CD4-positive, alpha-beta T cell treated with Interleukin-6 for 4 hours (primary cell): ENCODE measurements at regions not wholly inside any gene's neighbourhood (a gene's known extent, or its start where the extent isn't known, plus 50 kb on each side); places are given as distances from the start of the nearest gene placed in this dataset.
"Not testable (repeated sequence)": the region's sequence is repeated elsewhere in the genome, so short reads cannot be mapped to it uniquely, and the experiment has no call there.

Source experiments
- DNase-seq: peaks from one replicate; pipeline ENCODE4 v3.0.0-alpha.2; 2020; ENCODE audit warnings: mixed read lengths

DNA sequence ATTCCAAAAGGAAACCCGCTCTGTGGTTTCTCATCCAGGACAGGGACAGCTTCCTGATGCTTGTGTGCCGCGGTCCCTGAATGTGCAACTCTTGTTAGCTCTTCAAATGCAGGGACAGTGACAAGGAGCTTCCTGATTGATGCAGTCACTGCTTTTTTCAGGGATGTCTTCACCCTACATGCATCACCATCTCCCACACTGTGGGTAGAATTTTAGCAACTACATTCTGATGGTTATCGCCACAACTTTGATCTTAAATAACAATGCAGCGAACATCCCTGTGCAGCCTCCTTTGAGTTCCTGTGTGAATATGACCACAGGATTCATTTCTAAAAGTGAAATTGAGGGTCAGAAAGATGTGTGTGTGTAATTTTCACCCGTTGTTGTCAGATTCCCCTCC lies 115.0 kb downstream of the GGTLC2 start:
- no peak for DNase-seq

DNA sequence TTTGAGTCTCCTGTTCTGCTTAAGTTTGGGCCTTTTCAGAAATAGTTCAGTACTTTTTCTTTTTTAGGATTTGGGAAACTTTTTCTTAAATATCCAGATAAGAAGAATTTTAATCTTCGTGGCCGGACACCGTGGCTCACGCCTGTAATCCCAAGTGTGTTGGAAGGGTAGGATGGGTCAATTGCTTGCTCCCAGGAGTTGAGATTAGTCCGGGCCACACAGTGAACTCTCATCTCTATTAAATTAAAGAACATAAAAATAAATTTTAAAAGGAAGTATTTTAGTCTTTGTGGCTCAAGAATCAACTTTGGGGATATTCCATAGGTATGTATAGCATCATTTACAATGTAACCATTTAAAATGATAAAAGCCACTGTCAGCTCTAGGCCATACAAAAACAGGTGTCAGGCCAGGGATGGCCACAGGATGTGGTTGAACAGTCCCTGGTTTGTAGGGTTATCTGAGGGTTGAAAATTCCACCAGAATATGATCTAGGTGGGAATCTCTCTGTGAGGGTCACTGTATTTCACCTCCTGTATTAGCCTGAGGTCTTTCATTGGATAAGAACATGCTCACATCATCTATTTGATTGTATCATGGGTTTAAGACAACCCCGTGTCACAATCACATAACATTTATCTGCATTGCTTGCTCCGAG lies 115.6 kb downstream of the GGTLC2 start:
- DNase-seq = no peak

DNA sequence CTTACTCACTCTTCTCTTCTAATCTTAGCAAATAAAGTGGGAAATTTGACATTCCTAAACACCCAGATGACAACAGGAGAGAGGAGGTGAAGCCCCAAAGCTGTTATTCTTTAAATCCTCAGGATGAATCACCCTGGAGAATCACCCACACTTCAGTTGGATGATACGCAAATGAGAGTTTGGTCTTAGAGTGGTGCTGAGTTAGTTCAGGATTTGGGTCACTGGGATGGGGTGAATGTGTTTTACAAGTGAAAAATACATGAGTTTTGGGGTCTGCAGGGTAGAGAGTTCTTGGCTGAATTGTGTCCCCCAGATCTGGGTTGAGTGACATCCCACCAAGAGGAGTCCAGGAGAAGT lies 117.2 kb downstream of the GGTLC2 start:
- DNase-seq = no peak

DNA sequence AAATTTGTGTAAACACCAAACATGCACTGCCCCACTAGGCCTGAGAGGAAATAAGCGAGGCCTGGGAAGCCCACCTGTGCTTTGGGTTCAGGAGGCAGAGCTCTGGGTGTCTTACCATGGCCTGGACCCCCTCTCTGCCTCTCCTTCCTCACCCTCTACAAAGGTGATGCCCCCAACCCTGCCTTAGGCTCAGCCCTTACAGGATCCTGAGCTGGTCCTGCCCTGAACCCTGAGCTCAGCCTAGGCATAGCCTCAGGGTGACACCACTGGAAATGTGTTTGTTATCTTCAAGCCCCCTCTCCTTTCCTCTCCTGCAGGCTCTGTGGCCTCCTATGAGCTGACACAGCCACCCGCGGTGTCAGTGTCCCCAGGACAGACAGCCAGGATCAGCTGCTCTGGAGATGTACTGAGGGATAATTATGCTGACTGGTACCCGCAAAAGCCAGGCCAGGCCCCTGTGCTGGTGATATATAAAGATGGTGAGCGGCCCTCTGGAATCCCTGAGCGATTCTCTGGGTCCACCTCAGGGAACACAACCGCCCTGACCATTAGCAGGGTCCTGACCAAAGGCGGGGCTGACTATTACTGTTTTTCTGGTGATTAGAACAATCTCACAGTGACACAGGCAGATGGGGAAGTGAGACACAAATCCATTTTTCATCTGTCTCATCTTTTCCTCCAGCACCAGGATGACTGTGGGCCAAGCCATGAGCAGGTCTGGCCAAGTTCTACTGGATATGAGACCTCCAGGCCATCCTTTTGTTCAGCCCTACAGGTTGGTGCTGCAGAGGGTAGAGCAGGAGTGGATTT lies 117.8 kb downstream of the GGTLC2 start:
- no peak for DNase-seq

DNA sequence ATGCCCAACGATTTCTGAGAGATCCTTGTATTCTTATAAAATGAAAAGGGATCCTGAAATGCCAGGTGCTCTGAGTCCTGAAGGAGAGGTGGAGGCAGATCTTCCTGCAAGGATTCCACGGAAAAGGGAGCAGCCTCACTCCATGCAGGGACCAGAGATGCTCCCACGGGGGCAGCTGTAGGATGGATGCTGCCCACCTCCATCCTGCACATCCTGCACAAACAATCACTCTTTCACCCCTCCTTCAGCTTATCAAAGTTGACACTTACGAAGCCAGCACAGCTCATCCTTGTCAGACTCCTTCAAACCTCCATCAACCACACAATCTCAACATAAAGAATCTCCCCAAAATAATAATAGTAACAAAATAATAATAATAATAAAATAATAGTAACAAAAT lies 119.1 kb downstream of the GGTLC2 start:
- no peak for DNase-seq

DNA sequence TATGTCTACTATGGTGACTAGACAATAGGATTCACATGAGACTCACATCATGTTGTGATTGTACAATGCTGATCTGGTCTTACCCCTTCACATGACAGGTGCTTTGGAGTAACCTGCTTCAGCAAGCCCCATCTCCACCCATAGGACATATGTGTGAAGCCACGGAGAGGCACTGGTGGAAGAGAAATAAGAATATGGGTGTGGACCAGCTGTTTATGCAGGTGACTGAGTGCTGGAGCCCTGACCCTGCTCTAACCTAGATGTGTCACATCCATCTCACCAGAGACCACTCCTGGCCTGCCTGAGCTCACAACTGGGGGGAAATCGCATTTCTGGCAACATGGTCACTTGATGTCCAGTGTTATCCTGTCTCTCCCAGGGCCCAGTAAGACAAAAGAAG lies 119.7 kb downstream of the GGTLC2 start:
- DNase-seq = no peak

DNA sequence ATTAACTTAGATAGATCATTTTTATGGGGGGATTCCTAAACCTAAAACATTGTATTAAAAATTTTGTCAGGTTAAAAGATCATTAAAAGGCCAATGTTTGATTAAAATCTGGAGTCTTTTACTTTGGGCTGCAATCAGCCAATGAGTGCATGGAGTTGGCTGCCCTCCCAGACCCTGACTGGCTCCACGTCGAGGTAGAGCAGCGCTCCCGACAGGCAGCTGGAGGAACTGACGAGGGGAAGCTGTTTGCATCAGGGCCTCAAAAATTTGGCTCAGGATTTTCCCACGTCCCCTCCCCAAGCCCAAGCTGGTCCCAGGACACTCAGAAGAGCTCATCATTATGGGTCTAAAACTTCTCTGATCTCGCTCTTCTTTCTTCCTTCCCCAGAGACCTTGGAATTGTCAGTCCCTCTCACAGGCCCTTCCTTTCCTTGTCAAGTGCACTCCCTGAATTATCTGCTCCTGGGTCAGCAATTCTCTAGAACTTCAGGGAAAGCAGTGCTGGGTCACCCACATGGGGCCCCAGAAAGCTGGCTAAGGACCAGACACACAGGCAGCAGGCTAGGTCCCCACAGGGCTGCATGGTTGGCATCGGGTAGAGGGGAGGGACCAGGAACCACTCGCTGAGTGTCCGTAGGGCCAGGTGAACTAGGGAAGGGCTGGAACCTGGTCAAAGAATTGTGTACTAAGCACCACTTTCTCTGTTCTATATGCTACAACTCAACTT lies 119.6 kb upstream of the IGLL5 start:
- DNase-seq = no peak

DNA sequence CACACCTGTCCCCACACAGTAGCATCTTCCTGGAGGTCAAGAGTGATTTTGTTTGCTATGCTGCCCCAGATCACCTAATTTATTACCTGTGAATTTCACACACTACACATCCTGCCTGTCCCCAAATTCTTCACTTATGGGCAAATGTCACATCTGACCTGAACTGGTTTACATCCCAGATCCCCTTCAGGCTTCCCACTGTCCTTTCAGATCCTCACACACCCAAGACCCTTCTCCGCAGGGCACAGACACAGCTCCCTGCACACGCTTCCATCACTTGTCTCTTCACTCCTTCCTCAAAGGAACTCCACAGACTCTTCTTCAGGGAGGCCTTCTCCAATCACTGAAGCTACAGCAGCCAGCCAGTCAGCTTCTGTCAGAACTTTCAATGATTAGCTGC lies 118.7 kb upstream of the IGLL5 start:
- DNase-seq = no peak

DNA sequence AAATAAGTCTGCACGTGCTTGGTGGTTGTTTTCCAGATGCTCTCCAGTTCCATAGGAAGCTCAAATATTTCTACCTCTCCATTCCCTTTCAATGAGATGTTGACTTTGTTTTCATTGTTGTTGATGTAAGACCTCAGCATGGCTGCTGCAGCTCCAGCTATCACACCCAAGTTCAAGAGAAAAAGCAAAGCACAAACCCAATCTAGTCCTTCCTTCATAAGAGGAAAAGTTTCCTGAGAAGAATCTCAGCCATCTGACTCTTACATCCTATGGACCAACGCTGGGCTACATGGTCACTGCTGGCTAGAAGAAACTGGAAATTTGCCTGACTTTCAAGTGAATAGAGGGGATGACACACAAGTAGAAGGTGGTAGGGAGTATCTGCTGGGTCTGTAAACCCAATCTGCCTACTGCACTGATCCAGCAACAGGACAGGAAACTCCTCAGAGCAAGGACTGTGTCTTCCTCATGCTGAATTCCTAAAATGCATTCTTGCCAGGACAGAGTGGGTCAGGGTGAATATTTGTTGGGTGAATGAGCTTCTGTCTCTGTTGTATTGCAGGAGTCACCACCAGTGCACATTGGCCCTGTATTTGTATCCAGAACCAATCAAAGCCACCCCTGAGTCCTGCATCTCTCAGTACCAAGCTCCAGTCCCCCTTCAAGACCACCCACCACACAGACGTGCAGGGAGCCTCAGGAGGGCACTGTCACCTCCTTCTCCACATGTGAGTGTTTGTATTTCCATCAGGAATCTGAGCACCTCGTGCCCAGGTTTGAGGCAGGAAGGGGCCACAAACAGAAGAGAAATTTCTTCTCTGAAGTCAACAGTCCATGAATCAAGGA lies 118.0 kb upstream of the IGLL5 start:
- DNase-seq = no peak

DNA sequence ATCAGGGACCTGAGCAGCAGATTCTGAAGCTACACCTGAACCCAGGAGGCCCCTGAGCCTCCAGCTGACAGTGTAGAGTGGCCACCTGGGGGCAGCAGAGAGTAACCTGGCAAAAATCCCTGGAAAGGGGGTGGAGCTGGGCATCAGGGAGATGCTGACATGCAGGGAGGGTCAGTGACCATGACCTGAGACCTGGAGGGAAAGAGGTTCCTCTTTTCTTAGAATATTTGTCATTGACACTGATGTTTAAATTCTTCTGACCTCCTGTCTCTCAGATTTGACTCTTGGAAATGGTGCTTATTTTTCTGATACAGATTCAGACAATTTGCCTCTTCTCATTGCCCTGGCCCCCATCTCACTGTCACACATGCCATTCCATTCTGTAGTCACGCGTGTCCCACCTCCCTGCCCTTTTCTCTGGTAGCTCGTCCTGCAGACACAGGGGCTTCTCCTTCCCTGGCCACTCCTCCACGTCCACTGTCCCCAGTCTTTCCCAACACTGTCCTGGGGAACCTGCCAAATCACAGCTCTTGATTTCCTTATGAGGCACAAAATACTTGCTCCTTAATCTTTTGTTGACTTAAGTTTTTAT lies 117.2 kb upstream of the IGLL5 start:
- peak; percentile 64 for DNase-seq

DNA sequence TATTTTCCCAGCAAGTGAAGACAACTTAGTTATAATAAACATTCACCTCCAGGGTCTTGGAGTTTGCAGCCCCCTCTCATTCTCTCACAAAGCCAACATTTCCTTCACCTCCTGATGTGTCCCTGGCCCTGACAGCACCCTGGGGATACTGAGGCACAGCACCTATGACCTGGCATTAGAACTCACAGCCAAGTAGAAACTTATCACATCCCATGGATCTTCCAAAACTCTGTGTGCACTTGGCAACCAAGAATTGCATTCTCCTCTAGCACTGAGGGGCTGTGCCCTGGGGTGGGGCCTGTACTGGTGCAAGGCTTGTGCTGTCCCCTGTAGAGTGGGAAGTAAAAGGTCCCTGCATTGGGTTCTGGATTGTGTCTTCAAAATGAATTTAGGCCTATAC lies 116.7 kb upstream of the IGLL5 start:
- no peak for DNase-seq

DNA sequence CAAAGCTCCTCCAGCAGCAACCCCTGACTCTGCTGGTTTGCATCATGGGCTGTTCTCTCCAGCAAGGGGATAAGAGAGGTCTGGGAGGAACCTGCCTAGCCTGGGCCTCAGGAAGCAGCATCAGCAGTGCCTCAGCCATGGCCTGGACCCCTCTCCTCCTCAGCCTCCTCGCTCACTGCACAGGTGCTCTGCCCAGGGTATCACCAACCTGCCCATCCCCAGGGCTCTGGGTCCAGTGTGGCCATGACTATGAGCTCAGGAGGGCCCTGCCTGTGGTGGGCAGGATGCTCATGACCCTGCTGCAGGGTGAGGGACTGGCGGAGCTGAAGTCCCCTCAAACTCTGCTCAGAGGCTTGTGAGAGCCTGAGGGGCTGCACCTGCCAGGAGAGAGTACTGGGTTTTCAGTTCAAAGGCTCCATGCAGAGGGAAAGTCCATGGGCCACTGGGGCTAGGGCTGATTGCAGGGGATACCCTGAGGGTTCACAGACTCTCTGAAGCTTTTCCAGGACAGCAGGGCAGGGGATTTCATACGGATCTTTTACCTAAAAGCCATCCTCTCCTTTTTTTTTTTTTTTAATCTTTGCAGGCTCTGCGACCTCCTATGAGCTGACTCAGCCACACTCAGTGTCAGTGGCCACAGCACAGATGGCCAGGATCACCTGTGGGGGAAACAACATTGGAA lies 115.8 kb upstream of the IGLL5 start:
- no peak for DNase-seq

DNA sequence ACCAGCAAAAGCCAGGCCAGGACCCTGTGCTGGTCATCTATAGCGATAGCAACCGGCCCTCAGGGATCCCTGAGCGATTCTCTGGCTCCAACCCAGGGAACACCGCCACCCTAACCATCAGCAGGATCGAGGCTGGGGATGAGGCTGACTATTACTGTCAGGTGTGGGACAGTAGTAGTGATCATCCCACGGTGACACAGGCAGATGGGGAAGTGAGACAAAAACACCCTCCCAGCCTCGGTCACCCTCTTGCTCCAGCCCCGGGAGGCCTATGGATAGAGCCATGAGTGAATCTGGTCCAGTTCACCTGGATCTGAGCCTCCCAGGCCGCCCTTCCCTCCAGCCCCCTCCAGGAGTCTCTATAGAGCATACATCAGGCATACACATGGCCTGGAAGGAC lies 115.2 kb upstream of the IGLL5 start:
- no peak for DNase-seq

DNA sequence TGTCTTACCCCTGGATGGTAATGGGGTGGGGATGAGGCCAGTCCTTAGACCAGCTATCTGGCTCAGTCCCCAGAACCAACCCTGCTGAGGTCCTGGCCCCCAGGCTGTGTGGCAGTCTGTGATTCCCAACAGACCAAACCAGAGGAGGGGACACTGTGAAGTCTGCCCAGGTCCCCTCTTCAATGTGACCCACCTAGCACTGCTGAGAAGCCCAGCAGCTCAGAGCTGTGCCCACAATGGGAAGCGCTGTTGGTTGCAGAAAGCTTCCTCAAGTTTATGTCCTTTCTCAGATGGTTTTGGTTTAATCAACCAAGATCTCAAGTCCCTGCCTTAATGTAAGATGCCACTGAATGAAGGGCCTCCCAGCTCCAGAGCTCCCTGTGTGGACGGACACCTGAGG lies 114.7 kb upstream of the IGLL5 start:
- no peak for DNase-seq

DNA sequence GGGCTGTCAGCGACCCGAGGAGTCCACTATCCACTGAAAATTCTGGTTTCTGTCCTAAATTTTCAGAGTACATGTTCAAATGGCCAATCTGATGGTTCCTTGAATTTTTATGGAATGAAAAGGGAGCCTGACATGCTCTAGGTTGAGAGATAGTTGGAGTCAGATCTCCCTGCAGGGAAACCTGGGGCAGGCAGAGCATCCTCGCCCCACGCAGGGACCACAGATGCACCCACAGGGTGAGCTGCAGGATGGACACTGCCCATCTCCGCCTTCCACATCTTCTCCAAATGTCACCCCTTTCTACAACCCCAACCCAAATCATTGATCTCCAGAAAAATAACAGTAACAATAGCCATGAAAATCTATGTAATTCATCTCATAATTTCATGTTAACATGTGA lies 114.2 kb upstream of the IGLL5 start:
- DNase-seq = no peak

DNA sequence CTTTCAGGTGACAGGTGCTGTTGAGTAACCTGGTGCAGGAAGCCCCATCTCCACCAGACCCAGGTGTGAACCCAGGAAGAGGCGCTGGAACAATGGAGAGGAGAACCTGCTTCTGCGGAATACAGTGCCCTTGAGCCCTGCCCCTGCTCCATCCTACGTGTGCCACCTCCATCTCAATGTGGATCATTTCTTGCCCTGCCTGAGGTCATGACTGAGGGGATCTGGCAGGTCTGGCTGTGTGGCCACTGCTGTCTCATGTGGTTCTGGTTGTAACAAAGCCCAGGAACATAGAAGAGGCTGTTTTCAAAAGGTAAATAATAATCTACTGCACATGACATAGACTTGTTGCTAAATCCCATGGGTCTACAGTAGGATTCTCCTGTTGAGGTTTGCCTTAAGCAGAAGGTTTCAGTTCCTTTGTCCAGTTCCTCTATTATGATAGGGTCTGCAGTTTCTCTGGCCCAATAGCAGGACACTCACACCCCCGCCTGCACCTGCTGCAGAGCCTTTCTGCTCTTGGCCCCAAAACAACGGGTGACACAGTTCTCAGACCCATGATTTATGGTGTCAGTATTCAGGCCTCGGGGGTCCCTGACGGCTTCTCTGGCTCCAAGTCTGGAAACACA lies 113.5 kb upstream of the IGLL5 start:
- DNase-seq = no peak

DNA sequence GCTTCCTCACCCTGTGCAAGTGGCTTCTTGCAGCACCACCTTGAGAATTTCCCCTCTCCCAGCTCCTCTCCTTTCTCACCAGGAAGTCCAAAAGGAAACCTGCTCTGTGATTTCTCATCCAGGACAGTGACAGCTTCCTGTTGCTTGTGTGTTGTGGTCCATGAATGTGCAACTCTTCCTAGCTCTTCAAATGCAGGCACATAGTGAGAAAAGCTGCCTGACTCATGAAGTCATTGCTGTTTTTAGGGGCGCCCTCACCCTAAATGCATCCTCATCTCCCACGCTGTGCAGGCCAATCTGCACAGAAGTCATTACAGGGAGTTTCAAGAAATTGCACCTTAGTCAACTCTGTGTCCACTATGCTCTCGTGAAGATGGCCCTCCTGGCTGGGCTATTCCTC lies 112.9 kb upstream of the IGLL5 start:
- DNase-seq = not testable (repeated sequence)

DNA sequence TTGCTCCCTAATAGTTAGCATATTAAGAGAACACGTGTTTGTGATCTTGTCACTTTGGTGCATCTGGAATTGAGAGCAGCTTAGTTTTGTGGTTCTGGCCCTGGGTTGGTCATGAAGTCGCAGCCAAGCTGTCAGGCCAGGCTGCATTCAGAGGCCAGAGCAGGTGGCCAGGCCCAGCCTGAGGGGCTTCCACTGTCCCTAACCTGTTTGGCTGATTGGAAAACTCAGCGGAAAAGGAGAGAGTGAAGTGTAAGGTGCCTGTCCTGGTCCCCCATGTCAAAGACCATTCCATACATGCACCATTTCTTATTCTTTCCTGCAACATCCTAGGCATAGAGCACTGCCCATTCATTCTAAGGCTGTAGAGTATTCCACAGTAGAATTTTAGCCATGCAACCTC lies 111.5 kb upstream of the IGLL5 start:
- no peak for DNase-seq

DNA sequence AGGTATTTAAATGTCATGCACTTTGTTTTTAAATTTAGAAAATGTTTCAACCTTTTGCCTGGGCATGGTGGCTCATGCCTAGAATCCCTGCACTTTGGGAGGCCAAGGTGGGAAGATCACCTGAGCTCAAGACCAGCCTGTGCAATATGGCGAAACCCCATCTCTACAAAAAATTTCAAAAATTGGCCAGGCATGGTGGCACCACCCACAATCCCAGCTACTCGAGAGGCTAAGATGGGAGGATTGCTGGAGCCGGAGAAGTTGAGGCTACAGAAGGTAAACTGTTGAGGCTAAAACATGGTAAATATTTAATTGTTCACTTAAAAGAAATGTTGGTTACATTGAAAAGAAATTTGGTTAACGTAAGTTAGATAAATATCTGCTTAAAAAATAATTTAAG lies 108.4 kb upstream of the IGLL5 start:
- no peak for DNase-seq

DNA sequence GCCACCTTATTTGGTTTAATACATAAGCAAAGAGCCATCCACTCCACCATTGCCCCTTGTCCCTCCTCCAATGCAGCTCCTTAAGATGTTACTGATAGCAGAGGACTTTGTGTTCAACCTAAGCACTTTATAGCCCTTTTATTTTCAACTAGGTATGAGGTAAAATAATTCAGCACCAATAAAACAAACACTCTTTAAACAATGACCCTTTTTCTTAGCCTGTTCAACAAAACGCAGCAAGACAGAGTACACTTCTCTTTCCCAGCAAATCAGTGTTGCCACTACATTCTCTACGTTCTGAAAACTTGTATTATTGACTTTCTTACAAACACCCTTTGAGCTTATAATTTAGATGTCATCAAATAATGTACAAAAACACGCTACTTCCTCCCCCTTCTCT lies 104.0 kb upstream of the IGLL5 start:
- no peak for DNase-seq

DNA sequence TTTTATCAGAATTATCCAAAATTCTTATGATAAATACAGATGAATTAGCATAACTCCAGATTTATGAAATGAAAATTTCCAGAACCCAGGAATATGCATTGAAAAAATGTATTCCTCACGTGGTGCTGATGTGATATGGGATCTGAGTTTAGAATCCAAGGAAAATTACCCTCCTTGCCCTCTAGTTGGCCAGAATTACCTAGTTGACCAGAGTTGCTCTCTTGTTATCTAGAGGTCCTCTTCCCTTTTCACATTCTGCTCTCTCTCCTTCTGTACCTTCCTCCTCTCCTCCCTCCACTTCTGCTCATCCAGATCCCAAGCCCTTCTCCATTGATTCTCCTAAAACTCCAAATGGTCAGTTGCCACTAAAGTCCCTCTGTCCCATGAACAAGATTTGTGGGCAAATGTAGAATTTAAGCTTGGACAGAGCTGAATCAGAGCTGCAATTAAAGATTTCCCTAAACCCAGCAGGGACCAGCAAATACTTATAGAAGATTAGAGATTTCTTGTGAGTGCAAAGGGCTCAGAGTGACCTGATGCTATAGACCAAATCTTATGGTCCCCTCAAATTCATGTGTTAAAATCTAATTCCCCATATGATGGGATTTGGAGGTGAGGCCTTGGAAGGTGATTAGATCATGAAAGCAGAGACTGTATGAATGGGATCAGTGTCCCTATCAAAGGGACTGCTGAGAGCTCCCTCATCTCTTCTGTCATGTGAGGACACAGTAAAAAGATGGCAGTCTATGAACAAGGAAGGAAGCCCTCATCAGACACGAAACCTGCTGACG lies 103.2 kb upstream of the IGLL5 start:
- DNase-seq = no peak
